ENCODE measurements at regions not wholly inside any gene's neighbourhood (a gene's known extent, or its start where the extent isn't known, plus 50 kb on each side); places are given as distances from the start of the nearest gene placed in this dataset.

DNA sequence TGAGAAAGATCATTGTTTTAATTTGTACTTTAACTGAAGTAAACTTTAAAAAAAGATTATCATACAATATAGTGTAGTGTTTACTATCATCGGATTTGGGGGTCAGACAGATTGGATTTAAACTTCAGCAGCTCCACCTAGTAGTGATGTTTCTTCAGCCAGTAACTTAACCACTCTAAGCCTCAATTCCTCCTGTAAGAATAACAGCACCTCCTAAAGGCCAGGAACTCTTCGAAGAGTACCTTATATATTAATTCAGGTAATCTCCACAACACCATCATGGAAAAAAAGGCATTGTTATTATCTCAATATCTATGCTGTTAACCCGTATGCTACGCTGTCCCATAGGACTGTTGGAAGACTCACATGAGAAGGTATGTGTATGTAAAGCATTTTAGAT lies 69.0 kb upstream of the DLGAP1 start:
- TF ChIP-seq, protein P1, sequence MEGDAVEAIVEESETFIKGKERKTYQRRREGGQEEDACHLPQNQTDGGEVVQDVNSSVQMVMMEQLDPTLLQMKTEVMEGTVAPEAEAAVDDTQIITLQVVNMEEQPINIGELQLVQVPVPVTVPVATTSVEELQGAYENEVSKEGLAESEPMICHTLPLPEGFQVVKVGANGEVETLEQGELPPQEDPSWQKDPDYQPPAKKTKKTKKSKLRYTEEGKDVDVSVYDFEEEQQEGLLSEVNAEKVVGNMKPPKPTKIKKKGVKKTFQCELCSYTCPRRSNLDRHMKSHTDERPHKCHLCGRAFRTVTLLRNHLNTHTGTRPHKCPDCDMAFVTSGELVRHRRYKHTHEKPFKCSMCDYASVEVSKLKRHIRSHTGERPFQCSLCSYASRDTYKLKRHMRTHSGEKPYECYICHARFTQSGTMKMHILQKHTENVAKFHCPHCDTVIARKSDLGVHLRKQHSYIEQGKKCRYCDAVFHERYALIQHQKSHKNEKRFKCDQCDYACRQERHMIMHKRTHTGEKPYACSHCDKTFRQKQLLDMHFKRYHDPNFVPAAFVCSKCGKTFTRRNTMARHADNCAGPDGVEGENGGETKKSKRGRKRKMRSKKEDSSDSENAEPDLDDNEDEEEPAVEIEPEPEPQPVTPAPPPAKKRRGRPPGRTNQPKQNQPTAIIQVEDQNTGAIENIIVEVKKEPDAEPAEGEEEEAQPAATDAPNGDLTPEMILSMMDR (IDR thresholded peaks at IDR 0.05; ENCODE audit: low read depth, low read length): no peak
- no peak for DNase-seq (ENCODE audit: extremely low read depth, low read depth)

DNA sequence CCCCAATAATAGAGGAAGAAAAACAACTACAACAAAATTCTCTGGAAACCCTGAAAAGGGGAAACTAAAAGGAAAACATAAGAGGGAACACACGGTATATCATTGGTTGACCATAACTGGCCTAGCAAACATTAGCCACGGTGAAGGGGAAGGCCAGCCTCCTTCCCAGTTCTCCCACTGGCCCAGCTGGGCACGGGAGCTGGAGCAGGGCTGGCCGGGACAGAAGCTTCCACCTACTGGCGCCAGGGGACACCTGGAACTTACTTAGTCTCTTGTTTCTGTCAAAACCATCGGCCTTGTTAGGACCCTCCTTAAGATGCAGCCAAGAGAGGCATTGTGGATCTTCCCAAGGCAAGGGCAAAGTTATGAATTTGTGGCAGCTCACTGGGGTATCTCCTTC lies 56.1 kb upstream of the DLGAP1 start:
- no peak for DNase-seq (ENCODE audit: extremely low read depth, low read depth)
- TF ChIP-seq, protein P1 (IDR thresholded peaks at IDR 0.05; ENCODE audit: low read depth, low read length): no peak

DNA sequence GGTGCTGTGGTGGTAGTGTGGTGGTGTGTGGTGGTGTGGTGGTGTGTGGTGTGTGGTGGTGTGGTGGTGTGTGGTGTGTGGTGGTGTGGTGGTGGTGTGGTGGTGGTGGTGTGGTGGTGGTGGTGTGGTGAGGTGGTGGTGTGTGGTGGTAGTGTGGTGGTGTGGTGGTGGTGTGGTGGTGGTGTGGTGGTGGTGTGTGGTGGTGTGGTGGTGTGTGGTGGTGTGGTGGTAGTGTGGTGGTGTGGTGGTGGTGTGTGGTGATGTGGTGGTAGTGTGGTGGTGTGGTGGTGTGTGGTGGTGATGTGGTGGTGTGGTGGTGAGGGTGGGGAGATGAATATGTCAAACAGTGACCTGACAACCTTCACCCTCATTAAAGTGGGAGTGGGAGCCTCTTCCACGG lies 55.6 kb upstream of the DLGAP1 start:
- TF ChIP-seq, protein P1 (IDR thresholded peaks at IDR 0.05; ENCODE audit: low read depth, low read length): no peak
- DNase-seq (ENCODE audit: extremely low read depth, low read depth): no peak

DNA sequence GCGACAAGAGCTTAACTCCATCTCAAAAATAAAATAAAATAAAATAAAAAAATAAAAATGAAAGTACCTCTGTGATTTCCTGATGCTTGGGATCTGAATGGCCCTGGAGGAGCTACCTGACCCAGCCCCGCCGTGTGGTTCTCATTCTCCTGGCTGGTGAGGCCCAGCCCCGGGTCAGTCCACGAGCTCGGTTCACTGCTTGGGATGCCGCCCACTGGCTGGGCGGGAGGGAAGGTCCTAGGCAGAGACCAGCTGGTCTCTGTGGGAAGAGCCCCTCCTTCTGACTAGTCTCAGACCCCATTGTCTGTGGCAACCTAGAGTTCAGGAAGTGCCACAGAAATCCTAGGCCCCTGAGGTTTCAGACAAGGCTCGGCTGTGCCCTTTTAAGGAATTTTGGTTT lies 55.1 kb upstream of the DLGAP1 start:
- DNase-seq (ENCODE audit: extremely low read depth, low read depth): no peak
- TF ChIP-seq, protein P1 (IDR thresholded peaks at IDR 0.05; ENCODE audit: low read depth, low read length): no peak

All from AG09319 (cell line).